GM19395 (cell line): ENCODE measurements at regions not wholly inside any gene's neighbourhood (a gene's known extent, or its start where the extent isn't known, plus 50 kb on each side); places are given as distances from the start of the nearest gene placed in this dataset.
"Not testable (repeated sequence)": the region's sequence is repeated elsewhere in the genome, so short reads cannot be mapped to it uniquely, and the experiment has no call there.

Experiments used
- ATAC-seq: cut with Tn5 transposase; IDR thresholded peaks from one replicate; pipeline ENCODE4 v1.9.1; 2021; ENCODE audit warnings: mild to moderate bottlenecking, moderate library complexity; ENCODE audit not compliant: unreplicated experiment

- not testable (repeated sequence) for ATAC-seq
These were observed 271.5 kb upstream of the PLGLB2 start for GRCh38 chr2:87476223-87476872.

DNA sequence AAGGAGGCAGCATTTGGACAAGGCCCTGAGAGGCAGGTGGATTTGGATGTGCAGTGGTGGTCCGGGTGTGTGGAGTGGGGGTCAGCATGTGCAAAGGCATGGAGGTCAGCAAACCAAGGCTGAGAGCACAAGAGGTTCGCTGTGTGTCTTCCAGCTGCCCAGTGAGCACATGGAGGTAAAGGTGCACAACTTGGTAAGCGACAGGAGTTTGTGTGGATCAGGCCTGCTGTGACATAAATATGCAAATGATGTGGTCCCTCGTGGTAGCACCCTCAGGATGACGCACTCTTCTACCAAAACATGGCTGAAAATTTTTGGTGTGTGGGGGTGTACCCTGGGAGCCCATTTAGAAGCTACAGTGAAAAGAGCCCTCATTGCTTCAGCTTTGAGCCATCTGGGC is 271.0 kb upstream of the PLGLB2 start:
- not testable (repeated sequence) for ATAC-seq

DNA sequence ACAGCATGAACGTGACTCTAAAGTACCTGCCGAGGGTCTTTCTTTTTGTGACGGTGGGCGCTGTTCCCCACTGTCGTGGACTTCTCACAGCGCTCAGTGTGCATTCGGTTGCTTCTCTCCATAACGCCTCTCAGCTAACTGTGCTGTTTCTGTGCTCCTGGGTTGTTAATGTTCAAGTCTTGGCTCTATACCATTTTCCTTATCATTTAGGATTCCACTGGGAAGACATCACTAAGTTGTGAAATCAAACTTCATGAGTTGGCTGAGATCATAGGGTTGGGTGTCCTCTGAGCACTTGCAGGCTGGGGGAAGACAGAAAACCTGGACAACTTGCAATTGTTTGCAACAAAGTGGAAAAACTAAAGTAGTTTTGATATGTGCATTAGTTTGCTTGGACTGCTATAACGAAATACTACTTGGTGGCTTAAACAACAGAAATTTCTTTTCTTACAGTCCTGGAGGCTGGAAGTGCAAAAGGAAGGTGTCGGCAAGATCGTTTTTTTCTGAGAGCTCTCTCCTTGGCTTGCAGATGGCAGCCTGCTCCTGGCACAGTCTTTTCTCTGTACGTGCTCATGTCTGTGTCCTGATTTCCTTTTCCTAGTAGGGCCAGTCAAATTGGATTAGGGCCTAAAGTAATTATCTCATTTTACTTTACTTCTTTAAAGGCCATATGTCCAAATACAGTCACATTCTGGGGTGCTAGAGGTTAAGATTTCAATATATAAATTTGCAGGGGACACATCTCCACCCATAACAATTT is 270.0 kb upstream of the PLGLB2 start:
- not testable (repeated sequence) for ATAC-seq

DNA sequence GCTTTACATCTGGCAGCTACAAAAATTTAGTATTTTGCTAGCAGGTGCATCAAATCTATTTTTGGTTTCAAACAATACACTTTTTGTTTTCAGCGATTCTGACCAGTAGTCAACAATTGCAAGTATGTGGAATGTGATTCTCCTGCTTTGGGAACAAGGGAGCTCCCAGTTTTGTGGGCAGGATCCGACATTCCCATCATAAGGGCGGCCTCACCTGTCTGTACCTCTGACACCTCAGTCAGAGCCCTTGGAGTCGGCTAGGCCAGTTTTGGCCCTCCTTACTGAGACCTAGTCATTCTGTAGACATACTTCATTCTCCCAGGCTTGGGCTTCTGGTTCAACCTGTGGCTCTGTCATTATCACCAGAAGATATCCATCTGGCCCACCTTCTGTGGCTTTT is 269.0 kb upstream of the PLGLB2 start:
- not testable (repeated sequence) for ATAC-seq

DNA sequence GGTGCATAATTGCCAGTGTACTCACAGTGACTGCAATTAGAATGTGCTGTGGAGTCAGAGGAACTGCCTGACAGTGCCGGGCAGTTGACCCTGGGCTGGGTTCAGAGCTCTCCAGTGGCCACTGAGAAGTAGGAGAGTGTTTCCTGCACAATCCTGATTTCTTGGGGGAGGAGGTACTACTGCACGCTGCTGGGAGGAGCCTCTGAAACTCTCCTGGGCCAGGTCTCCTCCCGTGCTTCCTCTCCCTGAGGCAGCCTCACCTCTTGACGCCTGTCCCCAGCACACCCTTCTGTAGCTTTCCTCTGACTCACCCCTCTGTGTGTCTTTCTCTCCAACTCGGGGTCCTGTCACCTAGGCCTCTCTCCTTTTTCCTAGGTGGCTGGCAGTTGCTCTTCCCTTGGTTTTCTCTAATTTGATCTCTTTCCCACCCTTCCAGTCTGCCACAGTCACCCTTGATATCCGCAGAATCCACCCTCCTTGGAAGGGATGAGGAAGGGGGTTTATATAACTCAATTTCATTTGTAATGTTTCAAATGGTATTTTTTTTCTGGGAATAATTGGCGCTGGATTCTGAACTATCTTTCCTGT is 264.7 kb upstream of the PLGLB2 start:
- ATAC-seq, result not testable (repeated sequence)

DNA sequence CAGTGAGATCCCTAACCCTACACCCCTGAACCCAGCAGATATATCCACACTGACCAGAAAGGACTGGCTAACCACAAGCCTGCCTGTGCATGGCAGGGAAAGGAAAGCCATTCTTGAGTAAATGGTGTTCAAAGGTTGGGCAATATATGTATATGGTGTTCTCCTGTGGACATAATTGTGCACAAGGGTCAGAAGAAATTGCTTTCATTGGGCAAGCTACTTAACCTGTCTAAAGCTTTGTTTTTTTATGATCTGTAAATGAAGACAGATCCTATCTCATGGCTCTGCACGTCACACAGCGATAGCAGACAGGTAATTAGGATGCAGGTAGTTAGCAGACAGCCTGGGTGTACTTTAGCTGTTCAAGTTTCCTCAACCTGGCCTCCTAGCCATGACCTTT is 263.5 kb upstream of the PLGLB2 start:
- not testable (repeated sequence) for ATAC-seq

DNA sequence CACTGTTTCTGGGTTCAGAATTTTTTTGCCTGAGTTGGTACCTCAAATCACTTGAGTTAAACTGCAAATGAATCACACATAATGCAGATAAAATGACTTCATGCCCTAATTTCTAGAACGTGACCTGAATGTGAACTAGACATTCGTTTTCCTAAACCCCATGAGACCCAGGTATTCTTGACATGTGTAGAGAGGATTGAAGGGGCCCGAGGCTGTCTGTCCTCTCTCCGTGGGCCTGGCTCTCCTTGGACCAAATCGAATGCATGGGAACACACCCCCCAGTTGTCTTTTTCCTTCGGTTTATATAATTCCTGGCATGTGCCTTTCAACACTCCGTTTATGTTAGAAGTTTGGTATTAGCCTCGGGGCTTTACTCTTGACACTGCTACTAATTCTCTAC is 262.4 kb upstream of the PLGLB2 start:
- not testable (repeated sequence) for ATAC-seq

DNA sequence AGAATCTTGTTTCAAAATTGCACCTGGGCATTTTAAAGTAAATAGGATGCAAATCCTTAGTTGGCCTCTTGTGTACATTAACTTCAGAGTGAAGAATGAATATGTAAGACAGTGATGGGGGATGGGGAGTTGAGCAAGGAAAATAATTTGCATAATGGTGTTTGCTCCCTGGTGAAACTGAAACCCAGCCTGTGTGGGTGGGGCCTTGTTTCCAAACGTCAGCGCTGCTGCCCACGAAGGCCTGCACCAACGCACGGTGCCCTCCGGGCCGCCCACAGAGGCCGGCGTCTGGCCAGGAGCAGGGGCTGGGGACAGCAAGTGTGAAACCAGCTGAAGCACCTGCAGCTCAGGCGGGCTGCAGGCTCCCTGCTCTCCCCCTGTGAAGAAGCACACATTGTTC is 262.0 kb upstream of the PLGLB2 start:
- ATAC-seq, result peak; percentile 94

GRCh38 chr2:87486413-87486812 is 261.5 kb upstream of the PLGLB2 start:
- ATAC-seq, result peak; percentile 13

DNA sequence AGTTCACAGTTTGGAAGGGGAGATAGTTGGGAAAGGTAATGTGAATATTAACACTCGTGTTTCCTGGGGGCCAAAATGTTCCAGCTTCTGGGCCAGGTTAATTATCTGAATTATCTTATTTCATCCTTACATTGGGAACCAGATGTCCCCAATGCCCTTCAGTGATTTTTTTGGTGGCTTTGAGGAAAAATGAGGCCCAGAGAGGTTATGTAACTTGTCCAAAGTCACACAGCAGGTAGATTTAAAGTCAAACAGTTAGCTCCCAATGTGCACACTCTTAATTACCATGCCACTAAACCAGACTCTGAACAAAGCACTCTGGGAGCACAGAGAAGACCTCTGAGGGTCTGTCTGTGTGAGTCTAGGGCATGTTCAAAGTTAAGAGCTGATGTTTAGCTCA is 259.9 kb upstream of the PLGLB2 start:
- not testable (repeated sequence) for ATAC-seq

DNA sequence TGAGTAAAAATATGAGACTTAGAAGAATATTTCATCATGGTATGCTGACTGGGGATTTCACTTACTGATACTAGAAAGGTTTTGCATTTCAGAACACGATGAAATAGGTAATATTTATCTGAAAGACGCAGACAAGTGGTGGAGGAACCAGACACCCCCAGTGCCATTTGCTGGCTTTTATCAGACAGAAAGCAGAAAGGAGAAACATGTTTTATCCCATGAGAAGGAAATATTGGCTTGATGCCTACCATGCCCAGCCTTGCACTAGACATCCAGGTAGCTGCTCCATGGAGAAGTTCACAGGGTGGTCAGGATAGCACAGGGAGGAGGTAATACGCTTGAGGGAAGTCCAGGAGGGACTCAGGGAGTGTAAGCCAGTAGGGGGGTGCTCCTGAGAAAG is 258.9 kb upstream of the PLGLB2 start:
- not testable (repeated sequence) for ATAC-seq

GRCh38 chr2:87494846-87495245 is 253.0 kb upstream of the PLGLB2 start:
- not testable (repeated sequence) for ATAC-seq

GRCh38 chr2:87495455-87495854 is 252.4 kb upstream of the PLGLB2 start:
- ATAC-seq, result not testable (repeated sequence)

GRCh38 chr2:87496036-87497006 is 251.6 kb upstream of the PLGLB2 start:
- peak; percentile 82 for ATAC-seq

DNA sequence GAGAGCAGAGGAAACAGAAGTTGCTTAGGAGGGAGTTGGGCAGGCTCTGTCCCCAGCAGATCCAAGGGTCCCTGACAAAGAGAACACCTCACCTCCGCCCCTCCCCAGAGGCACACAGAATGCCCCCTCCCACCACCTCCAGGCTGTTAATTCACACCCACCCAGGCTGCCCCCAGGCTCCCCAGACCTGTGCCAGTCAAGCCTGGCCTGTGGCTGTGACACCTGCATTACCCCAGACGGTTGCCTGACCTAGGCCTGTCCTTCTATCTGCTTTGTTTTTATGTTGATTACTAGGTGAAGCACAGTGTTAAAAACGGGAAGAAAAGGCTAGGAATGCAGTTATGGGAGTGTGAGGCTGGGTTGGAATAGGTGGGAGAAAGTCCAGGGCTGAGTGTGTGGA is 250.8 kb upstream of the PLGLB2 start:
- not testable (repeated sequence) for ATAC-seq

GRCh38 chr2:87497700-87498099 is 250.2 kb upstream of the PLGLB2 start:
- not testable (repeated sequence) for ATAC-seq

GRCh38 chr2:87498169-87498853 is 249.6 kb upstream of the PLGLB2 start:
- ATAC-seq, result peak; percentile 75

DNA sequence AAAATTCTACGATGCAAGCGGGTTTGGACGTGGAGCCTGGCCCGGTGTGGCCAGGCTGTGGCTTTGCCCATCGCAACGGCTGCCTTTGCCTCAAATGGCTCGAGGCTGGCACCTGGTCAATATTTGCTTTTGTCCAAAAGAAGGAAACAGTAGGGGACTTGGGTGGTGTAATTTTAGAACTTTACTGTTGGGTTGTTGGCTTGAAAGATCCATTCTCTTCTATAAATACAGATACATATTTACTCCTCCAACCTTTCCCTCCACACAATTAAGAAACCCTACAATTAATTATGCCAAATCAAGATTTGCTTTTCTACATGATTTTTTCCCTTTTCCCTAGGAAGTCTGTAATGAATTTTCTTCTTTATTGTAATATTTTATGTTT is 249.0 kb upstream of the PLGLB2 start:
- ATAC-seq, result not testable (repeated sequence)

DNA sequence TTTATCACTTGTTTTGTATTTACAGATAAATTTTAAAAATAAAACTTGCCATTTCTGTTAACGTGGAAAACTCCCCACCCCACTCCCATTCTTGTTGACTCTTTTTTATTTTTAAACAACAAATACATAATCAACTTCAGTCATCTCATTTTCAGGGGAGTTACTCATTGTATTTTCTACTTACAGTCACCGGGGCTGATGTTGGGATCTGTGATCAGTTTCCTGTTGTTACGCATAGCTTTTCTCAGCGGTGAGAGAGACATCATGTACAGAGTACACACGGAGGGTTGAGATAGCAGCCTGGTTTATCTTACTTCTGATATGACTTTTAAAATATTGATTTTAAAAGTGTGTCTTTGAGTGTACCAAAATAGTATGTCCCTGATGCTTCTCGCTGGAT is 248.0 kb upstream of the PLGLB2 start:
- ATAC-seq, result not testable (repeated sequence)

DNA sequence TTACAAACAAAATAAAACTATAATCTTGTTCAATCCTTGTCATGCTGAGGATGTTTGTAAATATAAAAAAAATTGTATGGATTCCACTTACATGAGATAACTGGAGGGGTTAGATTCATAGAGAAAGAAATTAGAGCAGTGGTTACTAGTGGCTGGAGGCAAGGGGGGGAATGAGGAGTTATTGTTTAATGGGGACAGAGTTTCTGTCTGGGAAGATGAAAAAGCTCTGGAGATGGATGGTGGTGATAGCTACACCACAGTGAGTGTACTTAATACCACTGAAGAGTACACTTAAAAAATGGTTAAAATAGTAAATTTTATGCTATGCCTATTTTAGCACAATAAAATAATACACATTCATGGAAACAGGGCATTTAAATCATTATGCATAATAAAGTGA is 247.5 kb upstream of the PLGLB2 start:
- not testable (repeated sequence) for ATAC-seq
